ENCODE measurements at regions not wholly inside any gene's neighbourhood (a gene's known extent, or its start where the extent isn't known, plus 50 kb on each side); places are given as distances from the start of the nearest gene placed in this dataset.

- no peak for FAIRE-seq
- no peak for DNase-seq (ENCODE audit: low spot score)
These were observed 86.4 kb upstream of the MYOCD start for GRCh38 chr17:12579288-12579687.

DNA sequence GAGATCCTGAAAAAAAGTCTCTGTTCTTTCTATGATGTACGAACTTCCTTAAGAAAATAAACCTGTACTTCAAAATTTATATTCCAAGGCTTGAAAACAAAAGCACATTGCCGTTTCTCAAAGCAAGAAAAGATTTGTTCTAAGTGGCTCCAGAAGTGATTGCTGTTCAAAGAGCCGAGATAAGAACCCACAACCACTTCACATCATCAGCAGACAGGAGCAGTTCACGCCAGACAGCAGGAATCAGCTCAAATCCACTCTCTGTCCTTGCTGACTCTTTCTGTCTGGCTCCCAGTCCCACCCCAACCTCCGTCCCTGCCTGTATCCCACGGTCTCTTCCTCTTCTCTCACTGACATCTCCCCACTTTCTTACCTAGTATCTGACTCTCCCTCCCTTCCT is 85.0 kb upstream of the MYOCD start:
- no peak for DNase-seq (ENCODE audit: low spot score)
- FAIRE-seq, result no peak

DNA sequence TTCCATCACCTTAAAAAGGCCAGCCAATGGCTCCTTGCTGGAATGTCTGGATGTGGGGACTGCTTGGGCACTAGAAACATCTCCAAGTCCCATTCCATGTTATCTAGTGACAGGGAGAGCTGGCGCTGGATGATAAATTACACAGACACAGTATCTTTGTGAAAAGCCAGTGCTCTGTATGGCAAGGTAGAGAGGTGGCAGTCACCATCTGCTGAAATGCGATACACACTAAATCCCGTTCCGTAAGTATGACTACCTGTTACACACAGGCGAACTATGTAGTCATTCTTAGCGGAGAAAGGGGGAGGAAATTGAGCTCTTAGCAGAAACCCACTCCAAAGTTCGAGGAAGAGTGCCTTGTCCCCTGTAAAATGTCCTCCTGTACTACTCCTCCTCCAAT is 81.0 kb upstream of the MYOCD start:
- DNase-seq (ENCODE audit: low spot score) (no peak), FAIRE-seq (no peak)

GRCh38 chr17:12588531-12588930 is 77.2 kb upstream of the MYOCD start:
- no peak for FAIRE-seq
- no peak for DNase-seq (ENCODE audit: low spot score)

DNA sequence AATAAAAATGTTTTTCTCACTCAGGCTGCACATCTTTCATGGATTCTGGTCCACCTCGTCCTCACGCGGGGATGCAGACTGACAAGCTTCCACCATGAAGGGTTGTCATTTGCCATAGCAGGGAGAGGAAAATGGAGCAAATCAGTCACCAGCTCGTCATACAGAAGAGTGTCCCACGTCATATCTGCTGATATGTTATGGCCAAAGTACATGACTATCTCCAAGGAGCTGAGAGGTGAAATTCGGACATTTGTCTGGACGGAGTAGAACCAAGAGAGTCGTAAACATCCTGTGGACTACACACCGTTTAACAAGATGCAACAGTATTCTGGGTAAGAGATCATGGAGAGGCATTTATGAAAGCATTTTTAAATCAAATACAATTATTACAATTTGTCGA is 75.3 kb upstream of the MYOCD start:
- FAIRE-seq (no peak), DNase-seq (ENCODE audit: low spot score) (no peak)

DNA sequence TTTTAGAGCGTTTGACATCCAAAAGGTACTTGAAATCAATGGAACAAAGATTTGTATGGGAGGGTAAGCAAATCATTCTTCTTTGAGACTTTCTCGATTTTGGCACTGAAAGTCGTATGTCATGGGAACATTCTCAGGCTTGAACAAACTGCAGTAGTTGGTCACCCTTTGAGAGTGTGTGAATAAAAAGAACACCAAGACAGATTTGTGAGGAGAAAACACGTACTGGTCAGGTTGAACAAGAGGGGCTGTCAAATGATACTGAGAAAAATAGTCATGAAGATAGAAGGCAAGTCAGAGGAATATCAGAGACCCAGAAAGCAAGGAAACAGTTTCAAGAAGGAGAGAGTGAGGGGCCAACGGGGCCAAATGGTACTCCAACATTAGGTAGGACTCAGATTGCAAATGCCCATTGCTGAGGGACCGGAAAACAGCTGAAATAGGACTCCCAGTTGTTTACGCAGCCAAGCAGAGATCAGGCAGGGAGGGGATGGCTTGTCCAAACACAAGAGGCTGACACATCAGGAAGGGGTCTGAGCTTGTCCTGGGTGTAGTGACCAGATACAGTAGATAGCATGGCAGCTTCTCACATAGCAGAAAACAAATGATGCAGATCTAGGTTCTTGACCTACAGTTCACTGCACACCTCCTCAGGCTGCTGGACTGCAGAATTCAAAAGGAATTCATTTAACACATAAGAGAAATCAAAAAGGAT is 74.5 kb upstream of the MYOCD start:
- FAIRE-seq, result no peak
- no peak for DNase-seq (ENCODE audit: low spot score)

DNA sequence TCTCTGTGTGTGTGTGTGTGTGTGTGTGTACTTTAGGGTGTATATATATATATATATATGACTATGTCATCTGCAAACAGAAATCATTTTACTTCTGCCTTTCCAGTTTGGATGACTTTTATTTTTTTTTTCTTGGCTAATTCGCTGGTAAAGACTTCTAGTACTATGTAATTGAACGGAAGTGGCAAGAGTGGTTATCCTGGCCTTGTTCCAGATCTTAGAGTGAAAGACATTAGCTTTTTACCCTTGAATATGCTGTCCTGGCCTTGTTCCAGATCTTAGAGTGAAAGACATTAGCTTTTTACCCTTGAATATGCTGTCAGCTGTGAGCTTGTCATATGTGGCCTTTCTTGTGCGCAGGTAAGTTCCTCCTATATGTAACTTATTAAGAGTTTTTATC is 72.7 kb upstream of the MYOCD start:
- FAIRE-seq (no peak), DNase-seq (ENCODE audit: low spot score) (no peak)

DNA sequence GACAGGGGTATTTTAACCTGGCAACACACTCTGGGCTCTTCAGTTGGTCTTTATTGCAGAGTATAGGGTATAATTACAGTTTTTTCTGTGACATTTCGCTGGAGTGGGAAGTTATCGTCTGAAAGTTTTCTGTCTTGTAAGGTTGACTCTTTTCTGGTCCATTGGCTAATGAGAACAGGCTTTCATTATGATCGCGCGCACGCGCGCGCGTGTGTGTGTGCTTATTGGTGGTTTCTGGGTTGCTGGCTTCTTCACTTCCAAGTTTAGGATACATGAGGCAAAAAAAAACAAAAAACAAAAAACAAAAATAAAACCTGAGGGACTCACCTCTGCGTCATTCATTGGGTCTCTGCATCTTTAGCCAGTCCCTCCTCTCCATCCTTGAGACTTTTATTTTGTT is 68.7 kb upstream of the MYOCD start:
- DNase-seq (ENCODE audit: low spot score), result no peak
- no peak for FAIRE-seq

- FAIRE-seq (no peak), DNase-seq (ENCODE audit: low spot score) (no peak)
These were observed 67.8 kb upstream of the MYOCD start for GRCh38 chr17:12597895-12598294.

GRCh38 chr17:12599186-12599920 is 66.3 kb upstream of the MYOCD start:
- no peak for DNase-seq (ENCODE audit: low spot score)
- no peak for FAIRE-seq

- FAIRE-seq (no peak), DNase-seq (ENCODE audit: low spot score) (no peak)
These were observed 65.3 kb upstream of the MYOCD start for GRCh38 chr17:12600349-12600748.

DNA sequence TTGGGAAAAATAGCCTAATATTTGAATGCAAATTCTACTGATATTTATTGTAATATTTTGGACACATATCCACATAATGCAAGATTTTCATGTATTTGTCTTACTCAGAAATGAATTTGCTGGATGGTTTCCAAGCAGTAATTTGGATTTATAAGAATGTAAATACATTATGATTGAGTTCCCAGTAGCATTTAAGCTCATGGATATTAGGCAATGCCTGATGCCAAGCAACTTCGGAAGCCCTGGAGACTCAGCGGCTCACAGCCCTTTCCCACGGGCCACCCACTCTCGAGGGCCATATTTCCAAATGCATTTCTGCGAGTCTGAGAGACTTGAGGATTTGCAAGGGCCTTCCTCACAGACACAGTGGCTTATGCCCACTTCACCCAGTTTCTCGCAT is 62.1 kb upstream of the MYOCD start:
- FAIRE-seq, result no peak
- DNase-seq (ENCODE audit: low spot score), result no peak

- FAIRE-seq (no peak), DNase-seq (ENCODE audit: low spot score) (peak; percentile 38)
These were observed 60.5 kb upstream of the MYOCD start for GRCh38 chr17:12605222-12605621.

- FAIRE-seq (no peak), DNase-seq (ENCODE audit: low spot score) (peak; percentile 45)
These were observed 52.1 kb upstream of the MYOCD start for GRCh38 chr17:12613566-12613965.
